IMR-90 (cell line): ENCODE measurements at regions not wholly inside any gene's neighbourhood (a gene's known extent, or its start where the extent isn't known, plus 50 kb on each side); places are given as distances from the start of the nearest gene placed in this dataset.

Experiments used
- ATAC-seq: fragments of 200-7000 bp; cut with Tn5 transposase; 2 replicates; pipeline ENCODE4 v1.9.1; 2020; ENCODE audit warnings: low read depth, mild to moderate bottlenecking, moderate library complexity
- BruUV-seq: library from RNA; stranded (reverse); fragments of 400-500 nt; replicated peaks from 2 replicates; lab custom pipeline; 2021; lab: Mats Ljungman, UMichigan
- CTCF ChIA-PET: fragments of 300-600 bp; formaldehyde crosslinking; extraction: SDS; loops from one replicate; lab custom pipeline; 2021; ENCODE audit warnings: antibody characterized with exemption; lab: Yijun Ruan, JAX
- POLR2A ChIA-PET: fragments of 300-600 bp; sonication (Branson Sonifier 250); formaldehyde crosslinking; loops from one replicate; lab custom pipeline; 2022; ENCODE audit warnings: antibody characterized with exemption; ENCODE audit not compliant: unreplicated experiment; lab: Charles Lee
- DNase-seq: peaks from one replicate; pipeline ENCODE4 v3.0.0; 2013
- H2AFZ ChIP-seq: replicated peaks from 2 replicates; pipeline ENCODE3; 2013; ENCODE audit warnings: low read length, mild to moderate bottlenecking; ENCODE audit not compliant: poor library complexity
- H2AK5ac ChIP-seq: 2 replicates; pipeline ENCODE4 v1.6.1; 2013; ENCODE audit warnings: low read depth, low read length, inconsistent platforms
- H2AK9ac ChIP-seq: replicated peaks from 2 replicates; pipeline ENCODE3; 2013; ENCODE audit warnings: mild to moderate bottlenecking, low read depth, low read length, moderate library complexity; ENCODE audit not compliant: poor library complexity
- H2BK120ac ChIP-seq: 2 replicates; pipeline ENCODE4 v1.6.1; 2013; ENCODE audit warnings: low read depth, low read length, inconsistent platforms
- H2BK15ac ChIP-seq: 3 replicates; pipeline ENCODE4 v1.6.1; 2013; ENCODE audit warnings: low read depth, low read length, inconsistent platforms
- H2BK20ac ChIP-seq: 2 replicates; pipeline ENCODE4 v1.6.1; 2013; ENCODE audit warnings: low read depth, mild to moderate bottlenecking, inconsistent platforms, low read length, moderate library complexity
- H2BK5ac ChIP-seq: 2 replicates; pipeline ENCODE4 v1.6.1; 2013; ENCODE audit warnings: mild to moderate bottlenecking, low read depth, low read length, inconsistent platforms; ENCODE audit not compliant: poor library complexity, severe bottlenecking
- H3K14ac ChIP-seq: replicated peaks from 2 replicates; pipeline ENCODE4 v1.6.1; 2013; ENCODE audit warnings: low read depth, low read length, inconsistent platforms
- H3K18ac ChIP-seq: 2 replicates; pipeline ENCODE4 v1.6.1; 2013; ENCODE audit warnings: low read depth, low read length, control low read depth
- H3K23ac ChIP-seq: 2 replicates; pipeline ENCODE4 v1.6.1; 2013; ENCODE audit warnings: low read depth, low read length, inconsistent platforms
- H3K27ac ChIP-seq: 2 replicates; pipeline ENCODE4 v1.5.1; 2013; ENCODE audit warnings: mild to moderate bottlenecking, control low read depth, low read length; ENCODE audit not compliant: insufficient read depth
- H3K27me3 ChIP-seq: 2 replicates; pipeline ENCODE4 v1.6.1; 2013; ENCODE audit warnings: low read length; ENCODE audit not compliant: control insufficient read depth, insufficient read depth
- H3K36me3 ChIP-seq: 2 replicates; pipeline ENCODE4 v1.6.1; 2013; ENCODE audit warnings: low read length, mixed read lengths; ENCODE audit not compliant: control insufficient read depth, insufficient read depth
- H3K4ac ChIP-seq: 2 replicates; pipeline ENCODE4 v1.6.1; 2013; ENCODE audit warnings: low read depth, low read length, inconsistent platforms
- H3K4me1 ChIP-seq: 2 replicates; pipeline ENCODE4 v1.6.1; 2013; ENCODE audit warnings: low read length, mixed read lengths; ENCODE audit not compliant: control insufficient read depth, insufficient read depth
- H3K4me2 ChIP-seq: 2 replicates; pipeline ENCODE4 v1.6.1; 2013; ENCODE audit warnings: low read depth, mild to moderate bottlenecking, control low read depth, low read length, moderate library complexity
- H3K4me3 ChIP-seq: 2 replicates; pipeline ENCODE4 v1.5.1; 2013; ENCODE audit warnings: low read depth, mild to moderate bottlenecking, control low read depth, low read length, moderate library complexity; ENCODE audit not compliant: insufficient read depth
- H3K56ac ChIP-seq: 2 replicates; pipeline ENCODE4 v1.6.1; 2013; ENCODE audit warnings: low read length, inconsistent platforms; ENCODE audit not compliant: insufficient read depth; ENCODE audit errors: extremely low read depth
- H3K79me1 ChIP-seq, 2 experiments: 2 replicates each; pipeline ENCODE4 v1.6.1; 2013; ENCODE audit warnings: low read length in 2 of 2, inconsistent platforms in 1 of 2, low read depth in 1 of 2
- H3K9ac ChIP-seq: 2 replicates; pipeline ENCODE4 v1.6.1; 2013; ENCODE audit warnings: low read depth, low read length, control low read depth
- H3K9me1 ChIP-seq: 2 replicates; pipeline ENCODE4 v1.6.1; 2013; ENCODE audit warnings: low read length, inconsistent platforms; ENCODE audit not compliant: insufficient read depth
- H3K9me3 ChIP-seq: 2 replicates; pipeline ENCODE4 v1.6.1; 2013; ENCODE audit warnings: low read length; ENCODE audit not compliant: control insufficient read depth, insufficient read depth
- H4K20me1 ChIP-seq: 2 replicates; pipeline ENCODE4 v1.6.1; 2013; ENCODE audit warnings: low read length, inconsistent platforms; ENCODE audit not compliant: insufficient read depth
- H4K5ac ChIP-seq: 2 replicates; pipeline ENCODE4 v1.6.1; 2013; ENCODE audit warnings: mild to moderate bottlenecking, low read depth, low read length, control low read depth
- H4K8ac ChIP-seq, 2 experiments: 2 replicates each; pipeline ENCODE4 v1.6.1; 2013; ENCODE audit warnings: low read depth in 2 of 2, low read length in 2 of 2, control low read depth in 1 of 2, inconsistent platforms in 1 of 2
- H4K91ac ChIP-seq: 2 replicates; pipeline ENCODE4 v1.6.1; 2013; ENCODE audit warnings: low read depth, low read length, inconsistent platforms; ENCODE audit not compliant: insufficient read depth
- BHLHE40 ChIP-seq: fragments of 150-350 bp; IDR thresholded peaks from 2 replicates; pipeline ENCODE4 v1.6.1; 2016; ENCODE audit warnings: mild to moderate bottlenecking, low read depth, low read length
- CEBPB ChIP-seq: IDR thresholded peaks from 2 replicates; pipeline ENCODE4 v1.6.1; 2012; ENCODE audit warnings: low read depth, low read length, improper control_type of control experiment
- CHD1 ChIP-seq: IDR thresholded peaks from 2 replicates; pipeline ENCODE4 v1.6.1; 2012; ENCODE audit warnings: low read depth, low read length, improper control_type of control experiment
- CTCF ChIP-seq: conservative IDR thresholded peaks from 2 replicates; pipeline ENCODE4 v1.5.1; 2012; ENCODE audit warnings: mild to moderate bottlenecking, low read depth, low read length, improper control_type of control experiment
- ELK1 ChIP-seq: fragments of 150-350 bp; IDR thresholded peaks from 2 replicates; pipeline ENCODE4 v1.6.1; 2016; ENCODE audit warnings: low read depth, mild to moderate bottlenecking, low read length, moderate library complexity, borderline replicate concordance
- FOS ChIP-seq: fragments of 150-350 bp; IDR thresholded peaks from 2 replicates; pipeline ENCODE4 v1.6.1; 2016; ENCODE audit warnings: low read depth, low read length
- MAFK ChIP-seq: IDR thresholded peaks from 2 replicates; pipeline ENCODE4 v1.6.1; 2012; ENCODE audit warnings: low read depth, low read length, improper control_type of control experiment
- MAZ ChIP-seq: IDR thresholded peaks from 2 replicates; pipeline ENCODE4 v1.6.1; 2012; ENCODE audit warnings: low read depth, mild to moderate bottlenecking, low read length, improper control_type of control experiment, moderate library complexity, borderline replicate concordance
- MXI1 ChIP-seq: IDR thresholded peaks from 2 replicates; pipeline ENCODE4 v1.6.1; 2012; ENCODE audit warnings: low read depth, mild to moderate bottlenecking, low read length, moderate library complexity, borderline replicate concordance
- NFE2L2 ChIP-seq: fragments of 150-350 bp; IDR thresholded peaks from 2 replicates; pipeline ENCODE4 v1.6.1; 2016; ENCODE audit warnings: low read depth, mild to moderate bottlenecking, low read length
- POLR2A ChIP-seq: IDR thresholded peaks from 2 replicates; pipeline ENCODE4 v1.6.1; 2012; ENCODE audit warnings: mild to moderate bottlenecking, low read depth, low read length
- RAD21 ChIP-seq: IDR thresholded peaks from 2 replicates; pipeline ENCODE4 v1.6.1; 2012; ENCODE audit warnings: low read length, improper control_type of control experiment
- RCOR1 ChIP-seq: IDR thresholded peaks from 2 replicates; pipeline ENCODE4 v1.6.1; 2012; ENCODE audit warnings: mild to moderate bottlenecking, low read length, improper control_type of control experiment; ENCODE audit not compliant: insufficient replicate concordance
- RFX5 ChIP-seq: IDR thresholded peaks from 2 replicates; pipeline ENCODE4 v1.8.0; 2012; ENCODE audit warnings: low read depth, mild to moderate bottlenecking, low read length, moderate library complexity
- SMC3 ChIP-seq: fragments of 150-350 bp; IDR thresholded peaks from 2 replicates; pipeline ENCODE4 v1.6.1; 2016; ENCODE audit warnings: low read depth, mild to moderate bottlenecking, antibody characterized with exemption, low read length, moderate library complexity
- WGBS, 2 experiments: methylation state at CpG; one replicate each; pipeline versions ENCODE4 v1.1.5 to v1.1.7; 2013; ENCODE audit warnings: missing lambda C conversion rate in 2 of 2; ENCODE audit not compliant: insufficient read length in 1 of 2; ENCODE audit errors: extremely low coverage in 2 of 2; 5-methylcytosine and 5-hydroxymethylcytosine counted together
- dilution Hi-C: fragments of 300-500 bp; cut with HindIII; formaldehyde crosslinking; loops from one replicate; pipeline ENCODE4 v1.14.3; 2018; ENCODE audit warnings: low sequenced_read_pairs; ENCODE audit not compliant: unreplicated experiment
- in situ Hi-C: fragments of 300-500 bp; cut with MboI; formaldehyde crosslinking; loops from 3 replicates; pipeline ENCODE4 v1.14.3; 2019; ENCODE audit warnings: low sequenced_read_pairs, inconsistent platforms, mixed read lengths
- intact Hi-C: fragments of 100-400 bp; cut with micrococcal nuclease; formaldehyde crosslinking; loops from 2 replicates; pipeline ENCODE4 v1.10.0; 2022
- TF ChIP-seq, protein P1 (sequence below): fragments of 150-350 bp; IDR thresholded peaks from 2 replicates; pipeline ENCODE4 v1.6.1; 2017; ENCODE audit warnings: mild to moderate bottlenecking, antibody characterized with exemption, low read length, low read depth

DNA sequence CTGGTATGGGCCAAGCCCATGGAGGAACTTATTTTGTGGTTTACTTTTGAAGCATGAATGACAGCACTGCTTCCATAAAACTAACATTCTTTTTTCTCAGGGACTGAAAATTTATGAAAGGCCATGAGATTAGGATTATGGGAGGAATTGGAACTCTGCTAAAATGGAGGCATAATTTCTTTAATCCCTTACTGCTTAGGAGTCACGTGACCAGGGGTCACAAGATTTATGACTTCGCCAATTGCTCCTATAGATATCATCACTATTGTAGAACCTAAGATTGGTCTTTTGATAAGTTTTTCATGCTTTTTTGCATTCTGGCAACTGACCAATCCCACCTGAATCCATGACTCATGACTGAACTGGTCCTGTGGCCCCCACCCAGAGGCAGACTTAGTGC lies 495.7 kb upstream of the VRK2 start:
- no peak overlapping the region for H2BK5ac ChIP-seq
- no peak overlapping the region for H2BK15ac ChIP-seq
- H3K36me3 ChIP-seq: no peaks in the 10 kb centered on the region
- H3K14ac ChIP-seq: no peak overlapping the region
- H4K5ac ChIP-seq: no peak overlapping the region
- in situ Hi-C loops (no loop called here), intact Hi-C loops (no loop called here), dilution Hi-C loops (no loop called here)
- H3K27ac ChIP-seq: no peak overlapping the region
- no peak overlapping the region for H2AK9ac ChIP-seq
- H3K4ac ChIP-seq: no peak overlapping the region
- no peak overlapping the region for H2BK20ac ChIP-seq
- TF ChIP-seq, protein P1, sequence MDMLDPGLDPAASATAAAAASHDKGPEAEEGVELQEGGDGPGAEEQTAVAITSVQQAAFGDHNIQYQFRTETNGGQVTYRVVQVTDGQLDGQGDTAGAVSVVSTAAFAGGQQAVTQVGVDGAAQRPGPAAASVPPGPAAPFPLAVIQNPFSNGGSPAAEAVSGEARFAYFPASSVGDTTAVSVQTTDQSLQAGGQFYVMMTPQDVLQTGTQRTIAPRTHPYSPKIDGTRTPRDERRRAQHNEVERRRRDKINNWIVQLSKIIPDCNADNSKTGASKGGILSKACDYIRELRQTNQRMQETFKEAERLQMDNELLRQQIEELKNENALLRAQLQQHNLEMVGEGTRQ: no peak; the same call in 1 of the 2 replicates
- TF ChIP-seq MXI1: no peak
- TF ChIP-seq CTCF: no peak
- no peak for TF ChIP-seq RAD21
- TF ChIP-seq ELK1: no peak
- TF ChIP-seq MAFK: no peak
- no peak for TF ChIP-seq RFX5
- TF ChIP-seq SMC3: no peak
- no peak for TF ChIP-seq POLR2A
- no peak for TF ChIP-seq MAZ
- no peak for TF ChIP-seq FOS
- TF ChIP-seq CHD1: no peak
- TF ChIP-seq RCOR1: no peak
- TF ChIP-seq BHLHE40: no peak
- no peak for TF ChIP-seq CEBPB
- no peak for TF ChIP-seq NFE2L2
- no peak overlapping the region for H3K23ac ChIP-seq
- no peaks in the 10 kb centered on the region for H4K20me1 ChIP-seq
- H3K27me3 ChIP-seq: no peaks in the 10 kb centered on the region
- DNase-seq (no peak), ATAC-seq (no peak)
- H3K18ac ChIP-seq: no peak overlapping the region
- no peak overlapping the region for H4K8ac ChIP-seq
- H3K4me3 ChIP-seq: no peak overlapping the region
- H2AFZ ChIP-seq: no peak overlapping the region
- CTCF ChIA-PET: no interaction called here
- no peak overlapping the region for H3K9ac ChIP-seq
- no peaks in the 10 kb centered on the region for H3K9me3 ChIP-seq
- no peak overlapping the region for H3K4me2 ChIP-seq
- WGBS, 2 experiments: no CpG with 5 or more reads among the region's 2 CpGs
- H4K91ac ChIP-seq: no peak overlapping the region
- H2BK120ac ChIP-seq: no peak overlapping the region
- POLR2A ChIA-PET: no interaction called here
- H3K4me1 ChIP-seq: no peaks in the 10 kb centered on the region
- no peaks in the 10 kb centered on the region for H3K9me1 ChIP-seq
- no peaks in the 10 kb centered on the region for H3K79me1 ChIP-seq
- no peak overlapping the region for H2AK5ac ChIP-seq
- H3K56ac ChIP-seq: no peak overlapping the region
- no TSS peak for BruUV-seq
